Hindlimb muscle (tissue), 1 donor: ENCODE measurements at regions not wholly inside any gene's neighbourhood (a gene's known extent, or its start where the extent isn't known, plus 50 kb on each side); places are given as distances from the start of the nearest gene placed in this dataset.
"Not testable (repeated sequence)": the region's sequence is repeated elsewhere in the genome, so short reads cannot be mapped to it uniquely, and the experiment has no call there.

ENCODE experiments used
- DNase-seq: peaks from one replicate; pipeline ENCODE4 v3.0.0-alpha.2; 2013

DNA sequence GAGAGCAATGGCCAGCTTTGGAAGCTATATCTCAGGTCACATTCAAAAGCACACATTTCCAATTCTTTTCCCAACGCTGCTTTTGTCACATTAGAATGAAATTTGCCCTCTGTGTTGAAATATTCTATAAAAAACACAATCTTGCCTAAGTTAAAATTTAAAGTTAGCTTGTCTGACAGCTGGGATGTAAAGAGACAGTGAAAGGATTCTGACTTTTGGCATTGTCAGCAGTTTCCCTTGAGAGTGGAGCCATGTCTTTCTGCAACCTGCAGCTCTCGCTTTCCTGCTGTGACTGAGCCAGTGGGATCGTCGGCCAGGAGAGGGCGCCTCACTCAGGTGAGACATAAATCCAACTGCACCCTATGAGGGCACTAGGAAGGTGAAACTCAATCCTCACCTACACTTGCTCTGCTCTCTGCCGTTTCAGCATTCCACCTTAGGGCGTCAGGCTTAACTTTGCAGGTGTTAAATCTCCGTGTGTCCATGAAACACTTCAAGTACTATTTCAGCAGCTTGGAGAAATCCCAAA is 537.9 kb downstream of the TUBA3C start:
- DNase-seq: not testable (repeated sequence)

DNA sequence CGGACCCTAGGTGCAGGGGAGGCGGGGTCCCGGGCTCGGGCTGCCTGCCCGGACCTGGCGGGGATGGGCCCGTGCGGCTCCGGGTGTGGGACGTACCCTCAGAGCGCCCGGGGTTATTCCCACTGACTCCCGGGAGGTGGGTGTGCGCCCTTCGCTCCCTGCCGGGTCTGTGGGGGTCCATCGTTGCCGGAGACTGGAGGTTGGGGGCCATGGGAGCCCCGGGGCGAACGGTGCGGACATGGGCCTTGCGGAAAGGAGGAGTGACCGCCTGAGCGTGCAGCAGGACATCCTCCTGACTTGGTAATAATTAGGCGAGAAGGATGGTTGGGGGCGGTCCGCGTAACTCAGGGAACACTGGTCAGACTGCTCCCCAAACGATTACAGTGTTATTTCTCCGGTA is 552.7 kb downstream of the TUBA3C start:
- not testable (repeated sequence) for DNase-seq

DNA sequence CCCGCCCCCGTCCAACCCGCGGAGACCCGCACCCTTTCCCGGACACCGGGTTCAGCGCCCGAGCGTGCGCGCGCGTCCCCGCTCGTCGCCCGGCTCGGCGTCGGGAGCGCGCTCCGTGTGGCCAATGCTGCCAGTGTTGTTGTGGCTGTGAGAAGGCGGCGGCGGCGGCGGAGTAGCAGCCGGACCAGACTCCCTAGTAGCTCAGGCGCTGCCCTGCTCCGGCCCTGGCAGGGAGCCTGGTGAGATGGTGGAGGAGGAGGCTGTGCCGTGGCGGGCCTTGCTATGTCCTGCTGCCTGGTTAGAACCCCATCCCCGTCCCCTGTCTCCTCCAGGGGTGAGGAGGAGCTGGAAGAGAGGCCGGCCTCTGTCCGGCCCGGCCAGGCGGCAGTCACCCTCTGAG is 553.2 kb downstream of the TUBA3C start:
- DNase-seq: no peak

DNA sequence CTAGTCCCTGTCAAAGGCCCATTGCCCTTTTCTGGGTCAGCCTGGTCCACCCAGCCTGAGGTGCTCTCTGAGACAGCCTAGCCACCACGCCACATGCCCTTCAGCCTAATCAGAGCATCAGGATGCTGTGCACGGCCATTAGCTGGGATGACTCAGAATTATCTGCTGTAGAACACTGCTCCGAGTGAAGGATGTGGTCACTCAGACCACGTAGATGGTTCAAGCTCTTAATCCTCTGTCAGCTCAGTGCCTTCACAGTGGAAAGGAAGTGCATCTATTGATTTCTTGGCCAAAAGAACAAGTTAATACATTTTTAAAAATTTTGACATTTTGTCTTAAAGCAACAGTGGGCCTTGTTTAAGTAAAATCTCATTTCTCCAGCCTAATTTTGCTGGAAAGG is 557.6 kb downstream of the TUBA3C start:
- DNase-seq: not testable (repeated sequence)

DNA sequence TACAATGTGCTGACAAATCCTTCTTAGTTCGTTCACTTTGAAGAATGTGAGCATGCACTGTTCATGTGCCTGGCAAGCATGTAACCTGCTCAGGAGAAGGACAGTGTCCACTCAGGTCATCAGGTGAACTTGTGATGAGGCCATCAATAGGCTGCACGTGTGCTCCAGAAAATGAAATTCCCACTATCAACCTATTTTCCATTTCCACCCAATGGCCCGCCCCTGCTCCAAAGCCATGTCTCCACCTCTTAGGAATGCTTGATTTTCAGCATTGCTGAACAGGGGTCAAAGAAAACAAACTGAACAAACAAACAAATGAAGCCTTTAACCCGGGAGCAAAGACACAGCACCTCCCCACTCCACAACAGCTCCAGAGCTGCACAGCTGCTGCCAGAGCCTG is 563.2 kb downstream of the TUBA3C start:
- DNase-seq: not testable (repeated sequence)

DNA sequence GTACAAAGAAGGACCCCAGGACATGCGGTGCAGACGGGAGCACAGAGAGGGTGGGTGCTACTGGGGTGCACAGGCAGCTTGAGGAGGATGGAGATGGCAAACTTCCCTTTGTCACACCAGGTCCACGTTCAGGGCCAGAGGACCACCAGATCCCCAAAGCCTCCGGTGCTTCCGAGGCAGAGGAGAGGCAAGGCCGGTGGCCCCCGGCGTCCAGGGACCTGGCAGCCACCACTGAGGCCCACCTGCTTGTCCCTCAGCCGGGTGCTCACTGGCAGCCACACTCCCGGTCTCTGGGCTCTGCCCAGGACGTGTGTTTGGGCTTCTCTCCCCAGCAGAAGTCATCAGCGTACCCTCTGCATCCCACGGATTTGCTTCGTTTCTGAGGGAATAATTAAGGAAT is 571.1 kb downstream of the TUBA3C start:
- not testable (repeated sequence) for DNase-seq

DNA sequence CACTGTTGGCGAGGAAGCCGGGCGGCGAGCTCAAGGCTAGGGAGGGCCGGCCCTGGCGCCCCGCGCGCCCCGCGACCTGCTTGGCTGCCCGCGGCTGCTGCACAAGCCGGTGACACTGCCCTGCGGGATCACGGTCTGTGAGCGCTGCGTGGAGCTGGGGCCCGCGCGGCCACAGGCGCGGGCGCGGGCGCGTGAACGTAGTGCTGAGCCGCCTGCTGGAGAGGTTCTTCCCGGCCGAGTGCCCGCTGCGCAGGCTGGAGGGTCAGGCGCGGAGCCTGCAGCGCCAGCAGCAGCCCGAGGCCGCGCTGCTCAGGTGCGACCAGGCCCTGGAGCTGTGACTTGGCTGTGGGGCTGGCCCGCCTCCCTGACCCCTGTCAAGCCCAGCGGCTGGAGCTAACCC is 572.3 kb downstream of the TUBA3C start:
- not testable (repeated sequence) for DNase-seq

DNA sequence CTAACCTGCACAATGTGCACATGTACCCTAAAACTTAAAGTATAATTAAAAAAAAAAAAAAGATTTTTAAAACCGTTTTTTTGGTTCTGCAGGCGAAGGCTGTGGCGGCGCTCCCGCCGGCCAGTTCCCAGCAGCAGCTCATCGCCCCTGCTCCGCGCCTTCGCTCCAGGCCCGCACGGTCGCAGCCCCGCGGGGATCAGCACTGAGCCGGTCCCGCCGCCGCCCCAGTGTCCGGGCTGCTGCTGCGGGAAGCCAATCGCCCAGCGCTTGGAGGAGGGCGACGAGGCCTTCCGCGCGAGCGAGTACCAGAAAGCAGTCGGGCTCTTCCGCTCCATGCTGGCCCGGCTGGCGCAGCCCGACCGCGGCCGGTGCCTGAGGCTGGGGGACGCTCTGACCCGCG is 572.8 kb downstream of the TUBA3C start:
- DNase-seq: not testable (repeated sequence)

DNA sequence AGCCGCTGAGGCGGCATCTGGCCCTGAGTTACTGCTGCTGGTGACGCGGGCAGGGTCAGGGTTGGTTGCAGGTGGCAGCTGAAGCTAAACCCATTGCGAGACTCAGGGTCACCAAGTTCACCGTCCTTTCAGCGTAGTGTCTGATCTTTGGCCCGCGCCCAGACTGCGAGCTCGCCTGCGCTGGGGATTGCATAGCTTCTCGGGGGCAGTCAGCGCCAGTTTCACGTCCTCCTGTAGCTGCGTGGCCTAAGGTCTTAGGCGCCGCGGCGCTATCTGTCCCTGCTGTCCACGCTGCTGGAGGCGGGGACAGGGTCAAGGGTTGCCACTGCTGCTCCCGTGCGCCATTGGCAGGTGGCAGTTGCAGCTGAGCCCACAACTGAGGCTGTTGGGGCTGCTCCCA is 581.3 kb downstream of the TUBA3C start:
- DNase-seq: not testable (repeated sequence)

DNA sequence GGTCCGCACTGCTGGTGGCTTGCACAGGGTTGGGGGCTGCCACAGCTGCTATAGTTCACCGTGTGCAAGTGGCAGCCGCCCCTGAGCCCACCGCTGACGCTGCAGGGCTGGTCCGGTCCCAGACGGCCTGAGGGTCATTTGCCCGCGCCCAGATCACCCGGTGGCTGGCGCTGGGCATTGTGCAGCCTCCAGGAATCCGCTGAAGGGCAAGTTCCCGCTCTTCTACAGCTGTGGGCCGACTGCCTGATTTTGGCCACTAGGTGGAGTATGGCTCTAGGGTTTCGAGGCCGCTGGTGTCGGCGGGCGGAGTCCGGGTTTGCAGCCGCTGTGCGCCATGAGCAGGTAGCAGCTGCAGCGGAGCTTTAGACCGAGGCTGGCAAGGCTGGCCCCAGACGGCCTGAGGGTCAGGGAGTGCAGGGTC is 581.8 kb downstream of the TUBA3C start:
- not testable (repeated sequence) for DNase-seq

DNA sequence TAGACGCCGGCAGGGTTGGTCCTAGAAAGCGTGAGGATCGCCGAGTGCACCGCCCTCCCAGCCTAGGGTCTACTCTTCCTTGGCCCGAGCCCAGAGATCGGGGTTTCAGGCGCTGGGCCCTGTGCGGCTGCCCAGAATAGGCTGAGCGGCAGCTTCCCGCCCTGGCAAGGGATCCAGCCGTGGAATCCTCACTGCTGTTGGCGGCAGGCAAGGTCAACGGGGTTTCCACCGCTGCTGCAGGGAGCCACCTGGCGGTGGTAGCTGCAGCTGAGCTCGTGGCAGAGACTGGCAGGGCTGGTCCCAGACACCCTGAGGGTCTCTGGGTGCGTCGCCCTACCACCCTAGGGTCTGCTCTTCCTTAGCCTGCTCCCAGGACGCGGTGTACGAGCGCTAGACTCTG is 583.1 kb downstream of the TUBA3C start:
- DNase-seq: not testable (repeated sequence)

DNA sequence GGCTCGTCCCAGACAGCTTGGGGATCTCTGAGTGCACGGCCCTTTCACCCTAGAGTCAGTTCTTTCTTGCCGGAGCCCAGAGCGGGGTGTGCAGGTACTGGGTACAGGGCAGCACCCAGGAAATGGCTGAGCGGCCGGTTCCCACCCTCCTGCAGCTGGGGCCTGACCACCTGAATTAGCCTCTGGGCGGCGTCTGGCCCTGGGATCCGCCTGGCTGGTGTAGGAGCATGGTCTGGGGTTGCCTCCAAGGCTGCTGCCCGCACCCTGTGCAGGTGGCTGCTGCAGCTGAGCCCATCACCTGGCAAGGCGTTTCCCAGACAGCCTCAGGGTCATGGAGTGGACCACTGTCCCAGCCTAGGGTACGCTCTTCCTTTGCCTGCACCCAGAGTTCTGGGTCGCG is 583.7 kb downstream of the TUBA3C start:
- DNase-seq: not testable (repeated sequence)

DNA sequence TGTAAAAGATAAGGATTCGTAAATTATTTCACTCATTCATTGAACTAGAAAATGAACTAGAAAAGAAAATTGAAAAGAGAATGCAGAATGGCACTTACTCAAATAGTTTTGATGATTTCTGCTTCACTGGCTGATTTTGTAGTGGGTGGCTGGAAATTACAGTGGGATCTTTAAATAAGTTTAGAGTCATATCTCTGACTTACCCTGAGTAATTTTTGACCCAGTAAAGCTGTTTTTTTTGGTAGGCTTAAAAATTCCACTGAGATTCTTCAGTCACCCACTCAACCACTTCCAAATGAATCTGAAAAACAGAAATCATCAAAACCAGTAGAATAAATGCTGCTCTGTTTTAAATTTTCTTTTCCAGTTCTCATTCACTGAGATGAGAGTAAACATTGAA is 604.5 kb downstream of the TUBA3C start:
- DNase-seq: not testable (repeated sequence)

DNA sequence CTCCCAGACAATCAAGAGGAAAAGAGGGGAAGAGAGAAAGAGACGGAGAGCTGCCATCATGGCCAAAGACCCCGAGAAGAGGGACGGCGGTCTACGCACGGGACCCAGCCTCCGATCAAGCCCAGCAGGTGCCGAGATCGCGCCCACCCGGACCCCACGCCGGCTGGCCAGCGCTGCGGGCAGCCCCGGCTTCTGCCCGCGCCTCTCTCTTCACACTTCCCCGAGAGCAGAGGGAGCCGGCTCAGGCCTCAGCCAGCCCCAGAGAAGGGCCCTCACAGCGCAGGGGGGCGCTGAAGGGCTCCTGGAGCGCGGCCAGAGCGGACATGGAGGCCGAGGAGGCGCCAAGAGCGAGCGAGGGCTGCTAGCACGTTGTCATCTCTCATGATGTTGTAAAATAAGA is 613.7 kb downstream of the TUBA3C start:
- DNase-seq: not testable (repeated sequence)
